Astrocyte (in vitro differentiated cells and primary cell): ENCODE measurements at regions not wholly inside any gene's neighbourhood (a gene's known extent, or its start where the extent isn't known, plus 50 kb on each side); places are given as distances from the start of the nearest gene placed in this dataset.

Experiments used
- DNase-seq: peaks from one replicate; pipeline ENCODE4 v3.0.0-alpha.2; 2010; ENCODE audit warnings: low read depth
- FAIRE-seq: peaks from 2 replicates; lab custom pipeline; 2011; peaks lifted over from hg19 to GRCh38; lab: Jason Lieb, UNC
- H2AFZ ChIP-seq: 2 replicates; pipeline ENCODE4 v1.6.0; 2012; ENCODE audit warnings: low read depth, low read length, inconsistent platforms
- H3K27ac ChIP-seq: 2 replicates; pipeline ENCODE4 v1.5.1; 2011; ENCODE audit warnings: low read depth, low read length, inconsistent platforms
- H3K27me3 ChIP-seq: 2 replicates; pipeline ENCODE4 v1.6.0; 2011; ENCODE audit warnings: low read length, inconsistent platforms; ENCODE audit not compliant: insufficient read depth
- H3K36me3 ChIP-seq: 2 replicates; pipeline ENCODE4 v1.5.1; 2011; ENCODE audit warnings: low read length, inconsistent platforms; ENCODE audit not compliant: insufficient read depth
- H3K4me1 ChIP-seq: 2 replicates; pipeline ENCODE4 v1.5.1; 2011; ENCODE audit warnings: low read length, inconsistent platforms; ENCODE audit not compliant: insufficient read depth
- H3K4me2 ChIP-seq: 2 replicates; pipeline ENCODE4 v1.6.0; 2012; ENCODE audit warnings: low read length, inconsistent platforms
- H3K4me3 ChIP-seq: 2 replicates; pipeline ENCODE4 v1.5.1; 2011; ENCODE audit warnings: low read depth, mild to moderate bottlenecking, low read length, inconsistent platforms; ENCODE audit not compliant: insufficient read depth
- H3K79me2 ChIP-seq: 2 replicates; pipeline ENCODE4 v1.6.0; 2012; ENCODE audit warnings: mild to moderate bottlenecking, low read length, inconsistent platforms; ENCODE audit not compliant: insufficient read depth
- H3K9ac ChIP-seq: 2 replicates; pipeline ENCODE4 v1.6.0; 2012; ENCODE audit warnings: mild to moderate bottlenecking, low read length, inconsistent platforms
- H3K9me3 ChIP-seq: 2 replicates; pipeline ENCODE4 v1.5.1; 2012; ENCODE audit warnings: low read depth, mild to moderate bottlenecking, low read length, inconsistent platforms; ENCODE audit not compliant: insufficient read depth
- H4K20me1 ChIP-seq: 2 replicates; pipeline ENCODE4 v1.6.0; 2012; ENCODE audit warnings: low read length, inconsistent platforms; ENCODE audit not compliant: insufficient read depth
- H3K27ac Mint-ChIP-seq: one replicate; pipeline ENCODE4 v1.8.0; 2021; ENCODE audit warnings: mild to moderate bottlenecking, mixed read lengths; ENCODE audit not compliant: unreplicated experiment
- H3K27me3 Mint-ChIP-seq: one replicate; pipeline ENCODE4 v1.8.0; 2021; ENCODE audit warnings: low read depth, mixed read lengths; ENCODE audit not compliant: unreplicated experiment
- H3K36me3 Mint-ChIP-seq: one replicate; pipeline ENCODE4 v1.8.0; 2021; ENCODE audit warnings: low read depth, mixed read lengths; ENCODE audit not compliant: unreplicated experiment
- H3K4me1 Mint-ChIP-seq: one replicate; pipeline ENCODE4 v1.8.0; 2021; ENCODE audit warnings: low read depth, mixed read lengths; ENCODE audit not compliant: unreplicated experiment
- H3K4me3 Mint-ChIP-seq: one replicate; pipeline ENCODE4 v1.8.0; 2021; ENCODE audit warnings: mild to moderate bottlenecking, moderate library complexity, mixed read lengths; ENCODE audit not compliant: unreplicated experiment
- H3K9me3 Mint-ChIP-seq: one replicate; pipeline ENCODE4 v1.8.0; 2021; ENCODE audit warnings: mild to moderate bottlenecking, mixed read lengths; ENCODE audit not compliant: unreplicated experiment
- CTCF ChIP-seq: IDR thresholded peaks from 2 replicates; pipeline ENCODE4 v1.5.1; 2011; ENCODE audit warnings: low read depth, mild to moderate bottlenecking, inconsistent platforms, low read length, moderate library complexity; ENCODE audit not compliant: insufficient read depth
- EZH2 ChIP-seq: IDR thresholded peaks from 2 replicates; pipeline ENCODE4 v1.6.1; 2012; ENCODE audit warnings: mild to moderate bottlenecking, low read length, inconsistent platforms; ENCODE audit not compliant: insufficient read depth

GRCh38 chr2:173815772-173816171, 149.4 kb downstream of the SP3 start:
- Mint-ChIP-seq H3K27me3 (peaks cover 9% of the 10 kb centered on the region), H3K36me3 (no peaks in the 10 kb centered on the region), H3K4me3 (no peak overlapping the region), H3K9me3 (no peaks in the 10 kb centered on the region), H3K27ac (no peak overlapping the region), H3K4me1 (no peaks in the 10 kb centered on the region)
- H3K4me2 ChIP-seq: no peak overlapping the region
- no peak for DNase-seq
- no peak overlapping the region for H3K27ac ChIP-seq
- no peaks in the 10 kb centered on the region for H3K9me3 ChIP-seq
- no peak for FAIRE-seq
- TF ChIP-seq EZH2 (no peak), CTCF (no peak)
- H3K79me2 ChIP-seq: no peaks in the 10 kb centered on the region
- H4K20me1 ChIP-seq: no peaks in the 10 kb centered on the region
- peaks cover 11% of the 10 kb centered on the region for H3K27me3 ChIP-seq
- no peak overlapping the region for H2AFZ ChIP-seq
- H3K36me3 ChIP-seq: no peaks in the 10 kb centered on the region
- H3K4me3 ChIP-seq: no peak overlapping the region
- no peaks in the 10 kb centered on the region for H3K4me1 ChIP-seq
- H3K9ac ChIP-seq: no peak overlapping the region

DNA sequence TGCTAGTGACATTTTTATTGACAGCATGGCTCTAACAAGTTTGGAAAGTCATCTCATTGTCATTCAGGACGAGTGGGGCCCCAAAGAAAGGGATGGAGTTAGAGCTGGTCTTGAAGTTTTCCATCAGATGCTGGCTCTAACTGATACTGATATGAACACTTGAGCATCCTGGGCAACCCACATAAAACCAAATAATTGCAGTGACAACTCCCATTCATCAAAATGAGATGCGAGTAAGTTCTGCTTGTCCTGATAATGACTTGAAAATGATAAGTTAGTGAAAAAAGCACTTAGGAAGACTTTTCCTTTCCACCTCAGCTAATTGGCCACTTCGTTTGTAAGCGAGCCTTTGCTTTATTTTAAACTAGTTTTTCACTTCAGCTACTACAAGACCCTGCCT, 147.6 kb downstream of the SP3 start:
- Mint-ChIP-seq H3K4me3 (no peak overlapping the region), H3K9me3 (peaks cover 3% of the 10 kb centered on the region), H3K36me3 (no peaks in the 10 kb centered on the region), H3K27ac (no peak overlapping the region), H3K4me1 (no peaks in the 10 kb centered on the region), H3K27me3 (peaks cover 18% of the 10 kb centered on the region)
- Histone ChIP-seq H3K27ac (no peak overlapping the region), H4K20me1 (no peaks in the 10 kb centered on the region), H3K9ac (no peak overlapping the region), H3K9me3 (no peaks in the 10 kb centered on the region), H3K4me2 (no peak overlapping the region), H3K4me1 (no peaks in the 10 kb centered on the region), H3K79me2 (no peaks in the 10 kb centered on the region), H3K4me3 (no peak overlapping the region), H2AFZ (no peak overlapping the region), H3K27me3 (peaks cover 11% of the 10 kb centered on the region), H3K36me3 (no peaks in the 10 kb centered on the region)
- no peak for DNase-seq
- no peak for TF ChIP-seq CTCF
- no peak for FAIRE-seq

- DNase-seq: no peak
- H3K36me3 Mint-ChIP-seq: no peaks in the 10 kb centered on the region
- no peak for FAIRE-seq
- Histone ChIP-seq H3K4me2 (no peak overlapping the region), H3K9me3 (no peaks in the 10 kb centered on the region), H3K36me3 (no peaks in the 10 kb centered on the region), H3K79me2 (no peaks in the 10 kb centered on the region), H2AFZ (no peak overlapping the region), H3K9ac (no peak overlapping the region), H3K4me1 (no peaks in the 10 kb centered on the region), H4K20me1 (no peaks in the 10 kb centered on the region), H3K27ac (no peak overlapping the region), H3K27me3 (peaks cover 12% of the 10 kb centered on the region), H3K4me3 (no peak overlapping the region)
- TF ChIP-seq EZH2: no peak
- TF ChIP-seq CTCF: no peak
- H3K4me1 Mint-ChIP-seq: no peaks in the 10 kb centered on the region
- H3K27me3 Mint-ChIP-seq: peaks cover 24% of the 10 kb centered on the region
- no peak overlapping the region for H3K27ac Mint-ChIP-seq
- no peak overlapping the region for H3K4me3 Mint-ChIP-seq
- H3K9me3 Mint-ChIP-seq: peaks cover 3% of the 10 kb centered on the region
Measured at GRCh38 chr2:173818285-173818684, 146.9 kb downstream of the SP3 start.
